ENCODE measurements at regions not wholly inside any gene's neighbourhood (a gene's known extent, or its start where the extent isn't known, plus 50 kb on each side); places are given as distances from the start of the nearest gene placed in this dataset.

GRCh38 chr3:18153571-18154173, 271.5 kb downstream of the SATB1 start:
- in situ Hi-C loops (cut with MboI; ENCODE audit: low sequenced_read_pairs in 4 of 4) = no loop called here

GRCh38 chr3:18151199-18151598, 273.9 kb downstream of the SATB1 start:
- Histone ChIP-seq H3K4me3 (no peak overlapping the region), H3K9me3 (no peaks in the 10 kb centered on the region), H3K36me3 (no peaks in the 10 kb centered on the region), H3K27me3 (no peaks in the 10 kb centered on the region), H3K4me1 (no peaks in the 10 kb centered on the region), H3K27ac (no peak overlapping the region)
- ATAC-seq (no peak), DNase-seq (no peak)
- in situ Hi-C loops (cut with MboI; ENCODE audit: low sequenced_read_pairs in 4 of 4) (no loop called here), intact Hi-C loops (cut with DNase I; ENCODE audit: low total_unique reads) (no loop called here)
- no peak for TF ChIP-seq POLR2A (IDR thresholded peaks at IDR 0.05)
- TF ChIP-seq CTCF (IDR thresholded peaks at IDR 0.05 in 4 of 5, conservative IDR thresholded peaks at IDR 0.05 in 1 of 5) = no peak

More at GRCh38 chr3:18153571-18154173, 271.5 kb downstream of the SATB1 start:
- ATAC-seq (no peak), DNase-seq (no peak)
- intact Hi-C loops (cut with DNase I; ENCODE audit: low total_unique reads) = no loop called here
- no peak overlapping the region for H3K27ac ChIP-seq
- TF ChIP-seq CTCF (IDR thresholded peaks at IDR 0.05 in 4 of 5, conservative IDR thresholded peaks at IDR 0.05 in 1 of 5) (no peak), POLR2A (IDR thresholded peaks at IDR 0.05) (no peak)
- H3K36me3 ChIP-seq = no peaks in the 10 kb centered on the region
- H3K27me3 ChIP-seq = no peaks in the 10 kb centered on the region
- no peaks in the 10 kb centered on the region for H3K4me1 ChIP-seq
- no peak overlapping the region for H3K4me3 ChIP-seq
- no peaks in the 10 kb centered on the region for H3K9me3 ChIP-seq

- in situ Hi-C loops (cut with MboI; ENCODE audit: low sequenced_read_pairs in 4 of 4) = no loop called here
- Histone ChIP-seq H3K36me3 (no peaks in the 10 kb centered on the region), H3K27me3 (no peaks in the 10 kb centered on the region), H3K4me1 (no peaks in the 10 kb centered on the region), H3K4me3 (no peak overlapping the region), H3K9me3 (no peaks in the 10 kb centered on the region), H3K27ac (no peak overlapping the region)
- TF ChIP-seq CTCF (IDR thresholded peaks at IDR 0.05 in 4 of 5, conservative IDR thresholded peaks at IDR 0.05 in 1 of 5) = no peak
- TF ChIP-seq POLR2A (IDR thresholded peaks at IDR 0.05) = no peak
- ATAC-seq (no peak), DNase-seq (no peak)
- intact Hi-C loops (cut with DNase I; ENCODE audit: low total_unique reads) = no loop called here
These were observed 275.2 kb downstream of the SATB1 start for GRCh38 chr3:18149935-18150334.

DNA sequence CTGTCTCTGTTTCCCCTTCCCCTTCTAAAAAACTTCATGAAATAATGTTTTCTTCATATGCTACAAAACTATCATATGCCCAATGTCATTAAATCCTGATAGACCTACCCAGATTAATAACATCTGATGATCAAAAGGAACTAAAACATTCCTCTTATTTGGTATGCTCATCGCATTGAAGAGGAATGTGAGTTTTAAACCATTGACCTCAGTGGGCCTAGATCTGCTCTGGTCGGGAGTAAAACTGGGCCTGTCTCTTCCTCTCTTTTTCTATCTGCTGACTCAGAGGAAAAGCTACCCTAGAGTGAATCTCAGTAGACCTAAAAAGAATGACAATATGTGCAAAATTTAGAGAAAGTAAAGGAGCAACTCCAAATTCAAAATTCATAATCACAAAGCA, 275.8 kb downstream of the SATB1 start:
- Histone ChIP-seq H3K27me3 (no peaks in the 10 kb centered on the region), H3K4me3 (no peak overlapping the region), H3K9me3 (no peaks in the 10 kb centered on the region), H3K4me1 (no peaks in the 10 kb centered on the region), H3K27ac (no peak overlapping the region), H3K36me3 (no peaks in the 10 kb centered on the region)
- intact Hi-C loops (cut with DNase I; ENCODE audit: low total_unique reads) = no loop called here
- in situ Hi-C loops (cut with MboI; ENCODE audit: low sequenced_read_pairs in 4 of 4) = no loop called here
- ATAC-seq (no peak), DNase-seq (no peak)
- TF ChIP-seq POLR2A (IDR thresholded peaks at IDR 0.05) (no peak), CTCF (IDR thresholded peaks at IDR 0.05 in 4 of 5, conservative IDR thresholded peaks at IDR 0.05 in 1 of 5) (no peak)

GRCh38 chr3:18144571-18144970, 280.6 kb downstream of the SATB1 start:
- TF ChIP-seq POLR2A (IDR thresholded peaks at IDR 0.05) (no peak), CTCF (IDR thresholded peaks at IDR 0.05 in 4 of 5, conservative IDR thresholded peaks at IDR 0.05 in 1 of 5) (no peak)
- Histone ChIP-seq H3K4me3 (no peak overlapping the region), H3K27me3 (no peaks in the 10 kb centered on the region), H3K27ac (no peak overlapping the region), H3K36me3 (no peaks in the 10 kb centered on the region), H3K4me1 (no peaks in the 10 kb centered on the region), H3K9me3 (no peaks in the 10 kb centered on the region)
- intact Hi-C loops (cut with DNase I; ENCODE audit: low total_unique reads) (no loop called here), in situ Hi-C loops (cut with MboI; ENCODE audit: low sequenced_read_pairs in 4 of 4) (no loop called here)
- no peak for DNase-seq
- no peak for ATAC-seq
